WTC11 (cell line): ENCODE measurements at regions not wholly inside any gene's neighbourhood (a gene's known extent, or its start where the extent isn't known, plus 50 kb on each side); places are given as distances from the start of the nearest gene placed in this dataset.

Source experiments
- FOXP1 ChIP-seq: sonication (generic); formaldehyde crosslinking; IDR thresholded peaks from 2 replicates; pipeline ENCODE4 v1.8.0; 2022; ENCODE audit warnings: missing genetic modification reagents, mild to moderate bottlenecking, moderate library complexity, borderline replicate concordance
- IRF1 ChIP-seq: sonication (generic); formaldehyde crosslinking; IDR thresholded peaks from 2 replicates; pipeline ENCODE4 v1.8.0; 2023; ENCODE audit warnings: missing genetic modification reagents
- JUN ChIP-seq: sonication (generic); formaldehyde crosslinking; IDR thresholded peaks from 2 replicates; pipeline ENCODE4 v1.8.0; 2023; ENCODE audit warnings: mild to moderate bottlenecking, missing genetic modification reagents
- MAX ChIP-seq: sonication (generic); formaldehyde crosslinking; IDR thresholded peaks from 2 replicates; pipeline ENCODE4 v1.8.0; 2022; ENCODE audit warnings: mild to moderate bottlenecking, missing genetic modification reagents
- SP1 ChIP-seq: sonication (generic); formaldehyde crosslinking; conservative IDR thresholded peaks from 2 replicates; pipeline ENCODE4 v1.8.1; 2022; ENCODE audit warnings: missing genetic modification reagents
- TP53 ChIP-seq: sonication (generic); formaldehyde crosslinking; IDR thresholded peaks from 2 replicates; pipeline ENCODE4 v1.8.1; 2023; ENCODE audit warnings: mild to moderate bottlenecking, missing genetic modification reagents
- ZBTB21 ChIP-seq: sonication (generic); formaldehyde crosslinking; IDR thresholded peaks from 2 replicates; pipeline ENCODE4 v1.8.1; 2023; ENCODE audit warnings: mild to moderate bottlenecking, missing genetic modification reagents, borderline replicate concordance
- ZNF396 ChIP-seq: fragments of 250-450 bp; sonication (Bioruptor Pico); IDR thresholded peaks from 2 replicates; pipeline ENCODE4 v1.8.0; 2021; ENCODE audit warnings: mild to moderate bottlenecking, moderate library complexity, borderline replicate concordance
- ZSCAN18 ChIP-seq: fragments of 250-450 bp; sonication (Bioruptor Pico); IDR thresholded peaks from 2 replicates; pipeline ENCODE4 v2.1.2; 2022; ENCODE audit warnings: mild to moderate bottlenecking, moderate library complexity
- TF ChIP-seq, protein P1 (sequence below): sonication (generic); formaldehyde crosslinking; IDR thresholded peaks from 2 replicates; pipeline ENCODE4 v1.8.1; 2023; ENCODE audit warnings: mild to moderate bottlenecking, missing genetic modification reagents, borderline replicate concordance
- TF ChIP-seq, protein P2 (sequence below): fragments of 200-600 bp; IDR thresholded peaks from 2 replicates; pipeline ENCODE4 v1.8.0; 2022; ENCODE audit warnings: antibody characterized with exemption
- TF ChIP-seq, protein P3 (sequence below): sonication (generic); formaldehyde crosslinking; IDR thresholded peaks from 2 replicates; pipeline ENCODE4 v1.8.1; 2023; ENCODE audit warnings: mild to moderate bottlenecking, missing genetic modification reagents, moderate library complexity
- TF ChIP-seq, protein P4 (sequence below): sonication (generic); formaldehyde crosslinking; conservative IDR thresholded peaks from 2 replicates; pipeline ENCODE4 v1.8.1; 2022; ENCODE audit warnings: mild to moderate bottlenecking, missing genetic modification reagents
- TF ChIP-seq, protein P5 (sequence below): sonication (generic); formaldehyde crosslinking; IDR thresholded peaks from 2 replicates; pipeline ENCODE4 v1.8.1; 2022; ENCODE audit warnings: low read depth, mild to moderate bottlenecking, moderate library complexity, missing genetic modification reagents, borderline replicate concordance

DNA sequence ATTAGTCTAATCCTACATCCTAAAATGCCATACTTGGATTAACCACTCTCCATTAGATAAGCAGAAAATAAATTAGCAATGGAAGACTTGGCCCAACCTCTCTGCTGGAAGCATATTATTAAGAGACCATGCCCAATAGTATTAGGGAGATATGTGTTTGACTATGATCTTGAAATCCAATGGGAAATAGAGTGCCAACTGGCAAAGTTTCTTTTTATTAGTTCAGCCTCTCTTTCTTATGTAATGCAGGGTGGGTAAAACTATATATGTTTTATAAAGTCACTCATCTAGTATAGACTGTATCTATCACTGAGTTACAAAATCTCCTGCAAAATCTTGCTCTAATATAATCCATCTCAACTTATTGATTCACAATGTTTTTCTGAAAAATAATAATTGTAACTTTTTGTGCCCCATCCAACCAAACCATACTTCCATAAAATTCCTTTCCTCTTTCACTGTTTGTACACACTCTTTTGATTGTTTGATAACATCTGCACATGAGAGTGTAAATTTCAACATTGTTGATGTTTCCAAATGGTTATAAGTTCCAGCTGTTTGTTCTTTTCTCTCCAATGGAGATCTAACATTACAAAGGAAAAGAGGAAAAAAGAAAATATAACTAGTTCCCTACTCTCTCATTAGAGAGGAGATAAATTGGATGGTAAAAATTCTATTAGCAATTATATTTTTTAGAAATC is 408.1 kb upstream of the ADGRL2 start:
- TF ChIP-seq SP1, result no peak
- TF ChIP-seq, protein P1, sequence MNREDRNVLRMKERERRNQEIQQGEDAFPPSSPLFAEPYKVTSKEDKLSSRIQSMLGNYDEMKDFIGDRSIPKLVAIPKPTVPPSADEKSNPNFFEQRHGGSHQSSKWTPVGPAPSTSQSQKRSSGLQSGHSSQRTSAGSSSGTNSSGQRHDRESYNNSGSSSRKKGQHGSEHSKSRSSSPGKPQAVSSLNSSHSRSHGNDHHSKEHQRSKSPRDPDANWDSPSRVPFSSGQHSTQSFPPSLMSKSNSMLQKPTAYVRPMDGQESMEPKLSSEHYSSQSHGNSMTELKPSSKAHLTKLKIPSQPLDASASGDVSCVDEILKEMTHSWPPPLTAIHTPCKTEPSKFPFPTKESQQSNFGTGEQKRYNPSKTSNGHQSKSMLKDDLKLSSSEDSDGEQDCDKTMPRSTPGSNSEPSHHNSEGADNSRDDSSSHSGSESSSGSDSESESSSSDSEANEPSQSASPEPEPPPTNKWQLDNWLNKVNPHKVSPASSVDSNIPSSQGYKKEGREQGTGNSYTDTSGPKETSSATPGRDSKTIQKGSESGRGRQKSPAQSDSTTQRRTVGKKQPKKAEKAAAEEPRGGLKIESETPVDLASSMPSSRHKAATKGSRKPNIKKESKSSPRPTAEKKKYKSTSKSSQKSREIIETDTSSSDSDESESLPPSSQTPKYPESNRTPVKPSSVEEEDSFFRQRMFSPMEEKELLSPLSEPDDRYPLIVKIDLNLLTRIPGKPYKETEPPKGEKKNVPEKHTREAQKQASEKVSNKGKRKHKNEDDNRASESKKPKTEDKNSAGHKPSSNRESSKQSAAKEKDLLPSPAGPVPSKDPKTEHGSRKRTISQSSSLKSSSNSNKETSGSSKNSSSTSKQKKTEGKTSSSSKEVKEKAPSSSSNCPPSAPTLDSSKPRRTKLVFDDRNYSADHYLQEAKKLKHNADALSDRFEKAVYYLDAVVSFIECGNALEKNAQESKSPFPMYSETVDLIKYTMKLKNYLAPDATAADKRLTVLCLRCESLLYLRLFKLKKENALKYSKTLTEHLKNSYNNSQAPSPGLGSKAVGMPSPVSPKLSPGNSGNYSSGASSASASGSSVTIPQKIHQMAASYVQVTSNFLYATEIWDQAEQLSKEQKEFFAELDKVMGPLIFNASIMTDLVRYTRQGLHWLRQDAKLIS (CRISPR knock-in tag), result no peak
- TF ChIP-seq, protein P2, sequence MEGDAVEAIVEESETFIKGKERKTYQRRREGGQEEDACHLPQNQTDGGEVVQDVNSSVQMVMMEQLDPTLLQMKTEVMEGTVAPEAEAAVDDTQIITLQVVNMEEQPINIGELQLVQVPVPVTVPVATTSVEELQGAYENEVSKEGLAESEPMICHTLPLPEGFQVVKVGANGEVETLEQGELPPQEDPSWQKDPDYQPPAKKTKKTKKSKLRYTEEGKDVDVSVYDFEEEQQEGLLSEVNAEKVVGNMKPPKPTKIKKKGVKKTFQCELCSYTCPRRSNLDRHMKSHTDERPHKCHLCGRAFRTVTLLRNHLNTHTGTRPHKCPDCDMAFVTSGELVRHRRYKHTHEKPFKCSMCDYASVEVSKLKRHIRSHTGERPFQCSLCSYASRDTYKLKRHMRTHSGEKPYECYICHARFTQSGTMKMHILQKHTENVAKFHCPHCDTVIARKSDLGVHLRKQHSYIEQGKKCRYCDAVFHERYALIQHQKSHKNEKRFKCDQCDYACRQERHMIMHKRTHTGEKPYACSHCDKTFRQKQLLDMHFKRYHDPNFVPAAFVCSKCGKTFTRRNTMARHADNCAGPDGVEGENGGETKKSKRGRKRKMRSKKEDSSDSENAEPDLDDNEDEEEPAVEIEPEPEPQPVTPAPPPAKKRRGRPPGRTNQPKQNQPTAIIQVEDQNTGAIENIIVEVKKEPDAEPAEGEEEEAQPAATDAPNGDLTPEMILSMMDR, result no peak
- TF ChIP-seq ZBTB21 (CRISPR knock-in tag), result no peak
- no peak for TF ChIP-seq MAX (CRISPR knock-in tag)
- TF ChIP-seq TP53 (CRISPR knock-in tag), result no peak
- TF ChIP-seq ZNF396 (CRISPR knock-in tag), result no peak
- TF ChIP-seq, protein P3, sequence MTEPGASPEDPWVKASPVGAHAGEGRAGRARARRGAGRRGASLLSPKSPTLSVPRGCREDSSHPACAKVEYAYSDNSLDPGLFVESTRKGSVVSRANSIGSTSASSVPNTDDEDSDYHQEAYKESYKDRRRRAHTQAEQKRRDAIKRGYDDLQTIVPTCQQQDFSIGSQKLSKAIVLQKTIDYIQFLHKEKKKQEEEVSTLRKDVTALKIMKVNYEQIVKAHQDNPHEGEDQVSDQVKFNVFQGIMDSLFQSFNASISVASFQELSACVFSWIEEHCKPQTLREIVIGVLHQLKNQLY (CRISPR knock-in tag), result no peak
- no peak for TF ChIP-seq IRF1 (CRISPR knock-in tag)
- no peak for TF ChIP-seq FOXP1
- no peak for TF ChIP-seq ZSCAN18
- TF ChIP-seq, protein P4, sequence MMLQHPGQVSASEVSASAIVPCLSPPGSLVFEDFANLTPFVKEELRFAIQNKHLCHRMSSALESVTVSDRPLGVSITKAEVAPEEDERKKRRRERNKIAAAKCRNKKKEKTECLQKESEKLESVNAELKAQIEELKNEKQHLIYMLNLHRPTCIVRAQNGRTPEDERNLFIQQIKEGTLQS (CRISPR knock-in tag), result no peak
- no peak for TF ChIP-seq JUN
- TF ChIP-seq, protein P5, sequence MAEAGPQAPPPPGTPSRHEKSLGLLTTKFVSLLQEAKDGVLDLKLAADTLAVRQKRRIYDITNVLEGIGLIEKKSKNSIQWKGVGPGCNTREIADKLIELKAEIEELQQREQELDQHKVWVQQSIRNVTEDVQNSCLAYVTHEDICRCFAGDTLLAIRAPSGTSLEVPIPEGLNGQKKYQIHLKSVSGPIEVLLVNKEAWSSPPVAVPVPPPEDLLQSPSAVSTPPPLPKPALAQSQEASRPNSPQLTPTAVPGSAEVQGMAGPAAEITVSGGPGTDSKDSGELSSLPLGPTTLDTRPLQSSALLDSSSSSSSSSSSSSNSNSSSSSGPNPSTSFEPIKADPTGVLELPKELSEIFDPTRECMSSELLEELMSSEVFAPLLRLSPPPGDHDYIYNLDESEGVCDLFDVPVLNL (CRISPR knock-in tag), result no peak
